ENCODE measurements at regions not wholly inside any gene's neighbourhood (a gene's known extent, or its start where the extent isn't known, plus 50 kb on each side); places are given as distances from the start of the nearest gene placed in this dataset.

- TF ChIP-seq CTCF (IDR thresholded peaks at IDR 0.05 in 2 of 3, conservative IDR thresholded peaks at IDR 0.05 in 1 of 3; ENCODE audit: control insufficient read depth in 2 of 3, extremely low read depth in 1 of 3, insufficient read depth in 1 of 3, low read depth in 3 of 3, low read length in 3 of 3) (no peak), ZNF384 (IDR thresholded peaks at IDR 0.05; ENCODE audit: borderline replicate concordance, low read depth, low read length) (no peak), CHD4 (IDR thresholded peaks at IDR 0.05) (no peak), SPI1 (IDR thresholded peaks at IDR 0.05; ENCODE audit: borderline replicate concordance, insufficient read depth, low read depth, low read length) (no peak), POLR2A (IDR thresholded peaks at IDR 0.05; ENCODE audit: low read depth, low read length) (no peak)
Observed at GRCh38 chr2:47274054-47274782, 94.9 kb upstream of the EPCAM start.

All from GM12878 (cell line).